NT2/D1 (cell line): ENCODE measurements at regions not wholly inside any gene's neighbourhood (a gene's known extent, or its start where the extent isn't known, plus 50 kb on each side); places are given as distances from the start of the nearest gene placed in this dataset.

ENCODE experiments used
- SUZ12 ChIP-seq: IDR thresholded peaks from 2 replicates; pipeline ENCODE4 v1.6.1; 2011; ENCODE audit not compliant: insufficient read length, insufficient read depth; ENCODE audit errors: extremely low read depth
- YY1 ChIP-seq: IDR thresholded peaks from 2 replicates; pipeline ENCODE4 v1.6.1; 2011; ENCODE audit not compliant: insufficient read length, insufficient read depth
- ZNF274 ChIP-seq: IDR thresholded peaks from 2 replicates; pipeline ENCODE4 v1.6.1; 2011; ENCODE audit warnings: mild to moderate bottlenecking, low read depth, low read length

- TF ChIP-seq YY1 (no peak), ZNF274 (no peak), SUZ12 (no peak)
These were observed 453.6 kb downstream of the PDGFC start for GRCh38 chr4:156517956-156518355.
